ENCODE measurements at regions not wholly inside any gene's neighbourhood (a gene's known extent, or its start where the extent isn't known, plus 50 kb on each side); places are given as distances from the start of the nearest gene placed in this dataset.

DNA sequence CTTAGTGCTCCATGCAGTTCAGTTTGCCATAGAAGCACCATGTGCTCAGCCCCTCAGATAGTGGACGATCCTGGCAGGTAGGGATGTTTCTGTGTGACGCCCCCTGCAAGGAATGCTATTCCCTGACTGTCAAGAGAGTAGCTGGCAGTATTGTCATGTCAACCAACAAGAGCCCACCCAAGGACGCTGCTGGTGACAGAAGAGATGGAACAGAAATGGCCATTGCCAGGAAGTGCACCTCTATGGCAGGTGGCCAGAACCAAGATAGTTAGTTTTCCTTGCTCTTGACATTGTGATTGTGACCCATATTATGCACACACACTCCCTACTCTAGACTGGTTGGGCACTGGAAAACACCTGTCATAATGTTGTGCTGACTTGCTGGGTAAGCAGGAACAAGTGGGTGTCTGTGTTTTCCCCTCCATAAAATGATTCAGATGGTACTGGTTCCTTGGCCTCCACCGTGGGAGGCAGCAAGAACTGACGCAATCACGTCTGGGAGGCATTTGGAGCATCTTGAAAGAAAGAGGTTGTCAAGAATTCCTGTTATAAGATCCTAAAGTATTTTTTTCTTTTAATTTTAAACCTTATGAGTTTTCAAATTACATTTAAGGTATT is 507.9 kb downstream of the MID1IP1 start:
- Histone ChIP-seq H4K20me1 (ENCODE audit: insufficient read depth) (no peaks in the 10 kb centered on the region), H3K9ac (ENCODE audit: low read length) (no peak overlapping the region), H3F3A (ENCODE audit: insufficient read depth, low read length, poor library complexity, severe bottlenecking) (no peaks in the 10 kb centered on the region), H3K9me2 (ENCODE audit: insufficient read depth, low read length) (no peaks in the 10 kb centered on the region), H3K27me3 (ENCODE audit: insufficient read depth, low read depth, low read length) (no peaks in the 10 kb centered on the region), H3K9me3 (ENCODE audit: low read length) (no peaks in the 10 kb centered on the region), H3K4me2 (ENCODE audit: low read length) (no peak overlapping the region), H3K4me3 (ENCODE audit: low read length) (no peak overlapping the region), H3K79me2 (replicated peaks; ENCODE audit: insufficient read depth, low read length) (no peaks in the 10 kb centered on the region), H3K27ac (ENCODE audit: low read length) (no peak overlapping the region), H2AFZ (ENCODE audit: low read depth, low read length) (no peak overlapping the region), H3K36me3 (ENCODE audit: insufficient read depth, low read length) (no peaks in the 10 kb centered on the region)
- TF ChIP-seq, protein P1, sequence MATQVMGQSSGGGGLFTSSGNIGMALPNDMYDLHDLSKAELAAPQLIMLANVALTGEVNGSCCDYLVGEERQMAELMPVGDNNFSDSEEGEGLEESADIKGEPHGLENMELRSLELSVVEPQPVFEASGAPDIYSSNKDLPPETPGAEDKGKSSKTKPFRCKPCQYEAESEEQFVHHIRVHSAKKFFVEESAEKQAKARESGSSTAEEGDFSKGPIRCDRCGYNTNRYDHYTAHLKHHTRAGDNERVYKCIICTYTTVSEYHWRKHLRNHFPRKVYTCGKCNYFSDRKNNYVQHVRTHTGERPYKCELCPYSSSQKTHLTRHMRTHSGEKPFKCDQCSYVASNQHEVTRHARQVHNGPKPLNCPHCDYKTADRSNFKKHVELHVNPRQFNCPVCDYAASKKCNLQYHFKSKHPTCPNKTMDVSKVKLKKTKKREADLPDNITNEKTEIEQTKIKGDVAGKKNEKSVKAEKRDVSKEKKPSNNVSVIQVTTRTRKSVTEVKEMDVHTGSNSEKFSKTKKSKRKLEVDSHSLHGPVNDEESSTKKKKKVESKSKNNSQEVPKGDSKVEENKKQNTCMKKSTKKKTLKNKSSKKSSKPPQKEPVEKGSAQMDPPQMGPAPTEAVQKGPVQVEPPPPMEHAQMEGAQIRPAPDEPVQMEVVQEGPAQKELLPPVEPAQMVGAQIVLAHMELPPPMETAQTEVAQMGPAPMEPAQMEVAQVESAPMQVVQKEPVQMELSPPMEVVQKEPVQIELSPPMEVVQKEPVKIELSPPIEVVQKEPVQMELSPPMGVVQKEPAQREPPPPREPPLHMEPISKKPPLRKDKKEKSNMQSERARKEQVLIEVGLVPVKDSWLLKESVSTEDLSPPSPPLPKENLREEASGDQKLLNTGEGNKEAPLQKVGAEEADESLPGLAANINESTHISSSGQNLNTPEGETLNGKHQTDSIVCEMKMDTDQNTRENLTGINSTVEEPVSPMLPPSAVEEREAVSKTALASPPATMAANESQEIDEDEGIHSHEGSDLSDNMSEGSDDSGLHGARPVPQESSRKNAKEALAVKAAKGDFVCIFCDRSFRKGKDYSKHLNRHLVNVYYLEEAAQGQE (IDR thresholded peaks at IDR 0.05; ENCODE audit: borderline replicate concordance): no peak
- no peak for TF ChIP-seq MXI1 (conservative IDR thresholded peaks at IDR 0.05; ENCODE audit: poor library complexity, severe bottlenecking)
- no peak for TF ChIP-seq RAD21 (conservative IDR thresholded peaks at IDR 0.05)

DNA sequence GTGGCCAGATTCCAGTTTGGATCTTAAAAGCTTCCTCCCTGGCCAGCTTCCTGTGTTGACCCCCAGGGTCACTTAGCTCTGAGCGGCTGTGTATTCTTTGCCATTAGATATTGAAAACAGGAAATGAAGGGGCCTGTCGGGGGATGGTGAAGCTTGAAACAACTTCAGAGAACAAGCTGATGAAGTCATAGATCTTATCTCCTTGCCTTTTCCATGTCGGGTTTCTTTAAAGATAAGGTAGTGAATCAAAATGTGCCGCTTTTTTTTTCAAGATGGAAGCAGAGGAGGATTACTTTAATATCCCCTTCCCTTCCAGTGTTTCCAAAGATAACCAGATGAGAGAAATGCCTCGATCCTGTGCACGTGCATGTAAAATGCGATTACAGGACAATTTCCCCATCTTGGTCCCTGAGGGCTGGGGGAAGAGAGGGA is 508.5 kb downstream of the MID1IP1 start:
- no peaks in the 10 kb centered on the region for H3K9me2 ChIP-seq (ENCODE audit: insufficient read depth, low read length)
- TF ChIP-seq EP300 (conservative IDR thresholded peaks at IDR 0.05; ENCODE audit: poor library complexity, severe bottlenecking) (no peak), MXI1 (conservative IDR thresholded peaks at IDR 0.05; ENCODE audit: poor library complexity, severe bottlenecking) (no peak), SMC3 (conservative IDR thresholded peaks at IDR 0.05; ENCODE audit: poor library complexity) (no peak), RAD21 (conservative IDR thresholded peaks at IDR 0.05) (no peak), TAF1 (IDR thresholded peaks at IDR 0.05; ENCODE audit: low read depth) (no peak), POLR2AphosphoS5 (IDR thresholded peaks at IDR 0.05) (no peak), EZH2 (IDR thresholded peaks at IDR 0.05; ENCODE audit: borderline replicate concordance, insufficient read depth, low read length, poor library complexity, severe bottlenecking) (no peak)
- TF ChIP-seq, protein P1 (IDR thresholded peaks at IDR 0.05; ENCODE audit: borderline replicate concordance): no peak
- TF ChIP-seq, protein P2, sequence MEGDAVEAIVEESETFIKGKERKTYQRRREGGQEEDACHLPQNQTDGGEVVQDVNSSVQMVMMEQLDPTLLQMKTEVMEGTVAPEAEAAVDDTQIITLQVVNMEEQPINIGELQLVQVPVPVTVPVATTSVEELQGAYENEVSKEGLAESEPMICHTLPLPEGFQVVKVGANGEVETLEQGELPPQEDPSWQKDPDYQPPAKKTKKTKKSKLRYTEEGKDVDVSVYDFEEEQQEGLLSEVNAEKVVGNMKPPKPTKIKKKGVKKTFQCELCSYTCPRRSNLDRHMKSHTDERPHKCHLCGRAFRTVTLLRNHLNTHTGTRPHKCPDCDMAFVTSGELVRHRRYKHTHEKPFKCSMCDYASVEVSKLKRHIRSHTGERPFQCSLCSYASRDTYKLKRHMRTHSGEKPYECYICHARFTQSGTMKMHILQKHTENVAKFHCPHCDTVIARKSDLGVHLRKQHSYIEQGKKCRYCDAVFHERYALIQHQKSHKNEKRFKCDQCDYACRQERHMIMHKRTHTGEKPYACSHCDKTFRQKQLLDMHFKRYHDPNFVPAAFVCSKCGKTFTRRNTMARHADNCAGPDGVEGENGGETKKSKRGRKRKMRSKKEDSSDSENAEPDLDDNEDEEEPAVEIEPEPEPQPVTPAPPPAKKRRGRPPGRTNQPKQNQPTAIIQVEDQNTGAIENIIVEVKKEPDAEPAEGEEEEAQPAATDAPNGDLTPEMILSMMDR (IDR thresholded peaks at IDR 0.05; ENCODE audit: poor library complexity, severe bottlenecking): no peak
- H3K9ac ChIP-seq (ENCODE audit: low read length): no peak overlapping the region
- H3K9me3 ChIP-seq (ENCODE audit: low read length): no peaks in the 10 kb centered on the region
- H2AFZ ChIP-seq (ENCODE audit: low read depth, low read length): no peak overlapping the region
- no peak overlapping the region for H3K27ac ChIP-seq (ENCODE audit: low read length)
- H3K79me2 ChIP-seq (replicated peaks; ENCODE audit: insufficient read depth, low read length): no peaks in the 10 kb centered on the region
- H4K20me1 ChIP-seq (ENCODE audit: insufficient read depth): no peaks in the 10 kb centered on the region
- H3K4me2 ChIP-seq (ENCODE audit: low read length): no peak overlapping the region
- H3K4me3 ChIP-seq (ENCODE audit: low read length): no peak overlapping the region
- H3K27me3 ChIP-seq (ENCODE audit: insufficient read depth, low read depth, low read length): no peaks in the 10 kb centered on the region
- no peaks in the 10 kb centered on the region for H3F3A ChIP-seq (ENCODE audit: insufficient read depth, low read length, poor library complexity, severe bottlenecking)
- H3K36me3 ChIP-seq (ENCODE audit: insufficient read depth, low read length): no peaks in the 10 kb centered on the region
